ENCODE measurements at regions not wholly inside any gene's neighbourhood (a gene's known extent, or its start where the extent isn't known, plus 50 kb on each side); places are given as distances from the start of the nearest gene placed in this dataset.

DNA sequence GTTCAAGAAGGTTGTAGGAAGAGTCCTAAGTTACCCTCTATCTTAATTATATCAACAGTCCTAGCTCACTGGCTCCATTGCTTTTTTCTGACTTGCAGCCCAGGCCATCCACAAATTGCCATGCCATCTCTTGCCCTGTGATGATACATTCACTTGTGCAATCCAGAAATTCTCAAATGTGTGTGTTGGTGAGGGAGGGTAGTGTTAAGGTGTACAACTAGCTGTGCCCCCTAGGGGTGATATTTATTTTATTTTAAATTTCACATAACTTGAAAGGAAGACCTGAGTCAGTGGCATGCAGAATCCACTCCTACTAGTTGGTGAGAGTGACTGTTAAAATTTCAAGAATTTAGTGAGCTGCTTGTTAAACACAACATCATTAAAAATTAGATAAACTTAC, 156.1 kb upstream of the ANKRD28 start:
- no peaks in the 10 kb centered on the region for H3K9me3 ChIP-seq
- DNase-seq, result no peak
- no peak overlapping the region for H3K27ac ChIP-seq
- no peaks in the 10 kb centered on the region for H3K36me3 ChIP-seq (ENCODE audit: low read depth, missing control alignments)
- no peak overlapping the region for H3K4me3 ChIP-seq
- no peaks in the 10 kb centered on the region for H3K27me3 ChIP-seq
- TF ChIP-seq, protein P1, sequence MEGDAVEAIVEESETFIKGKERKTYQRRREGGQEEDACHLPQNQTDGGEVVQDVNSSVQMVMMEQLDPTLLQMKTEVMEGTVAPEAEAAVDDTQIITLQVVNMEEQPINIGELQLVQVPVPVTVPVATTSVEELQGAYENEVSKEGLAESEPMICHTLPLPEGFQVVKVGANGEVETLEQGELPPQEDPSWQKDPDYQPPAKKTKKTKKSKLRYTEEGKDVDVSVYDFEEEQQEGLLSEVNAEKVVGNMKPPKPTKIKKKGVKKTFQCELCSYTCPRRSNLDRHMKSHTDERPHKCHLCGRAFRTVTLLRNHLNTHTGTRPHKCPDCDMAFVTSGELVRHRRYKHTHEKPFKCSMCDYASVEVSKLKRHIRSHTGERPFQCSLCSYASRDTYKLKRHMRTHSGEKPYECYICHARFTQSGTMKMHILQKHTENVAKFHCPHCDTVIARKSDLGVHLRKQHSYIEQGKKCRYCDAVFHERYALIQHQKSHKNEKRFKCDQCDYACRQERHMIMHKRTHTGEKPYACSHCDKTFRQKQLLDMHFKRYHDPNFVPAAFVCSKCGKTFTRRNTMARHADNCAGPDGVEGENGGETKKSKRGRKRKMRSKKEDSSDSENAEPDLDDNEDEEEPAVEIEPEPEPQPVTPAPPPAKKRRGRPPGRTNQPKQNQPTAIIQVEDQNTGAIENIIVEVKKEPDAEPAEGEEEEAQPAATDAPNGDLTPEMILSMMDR (IDR thresholded peaks at IDR 0.05), result peak in 1 of 3 experiments; percentile 18
- TF ChIP-seq POLR2A (IDR thresholded peaks at IDR 0.05), result no peak
- no peaks in the 10 kb centered on the region for H3K4me1 ChIP-seq
- intact Hi-C loops (cut with DNase I; ENCODE audit: low total_unique reads), result no loop called here

DNA sequence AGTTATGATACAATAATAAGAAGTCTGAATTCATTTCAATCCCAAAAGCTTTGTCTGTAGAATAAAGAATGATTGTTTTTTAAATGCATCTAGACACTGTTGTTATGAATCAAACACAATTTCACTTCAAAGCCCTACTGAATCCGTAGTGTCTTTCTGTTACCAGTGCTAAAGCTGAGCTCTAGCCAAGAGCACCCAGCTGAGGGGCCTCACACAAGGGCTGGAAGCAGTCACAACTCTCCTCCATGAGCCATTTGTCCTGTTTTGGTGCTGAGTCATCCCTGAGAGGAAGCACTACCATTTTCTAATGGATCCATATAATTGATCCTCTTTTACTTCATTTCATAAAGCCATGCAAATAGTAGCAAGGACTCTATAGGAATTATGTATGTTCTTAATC, 158.2 kb upstream of the ANKRD28 start:
- 61 to 79% methylated on average over 1 of the region's 1 CpG for WGBS, 2 donors
- H3K27ac ChIP-seq, result no peak overlapping the region
- no peak for DNase-seq
- no peaks in the 10 kb centered on the region for H3K27me3 ChIP-seq
- TF ChIP-seq, protein P1 (IDR thresholded peaks at IDR 0.05), result no peak
- TF ChIP-seq POLR2A (IDR thresholded peaks at IDR 0.05), result no peak
- H3K4me3 ChIP-seq, result no peak overlapping the region
- no peaks in the 10 kb centered on the region for H3K4me1 ChIP-seq
- no peaks in the 10 kb centered on the region for H3K36me3 ChIP-seq (ENCODE audit: low read depth, missing control alignments)
- intact Hi-C loops (cut with DNase I; ENCODE audit: low total_unique reads), result no loop called here
- H3K9me3 ChIP-seq, result no peaks in the 10 kb centered on the region

DNA sequence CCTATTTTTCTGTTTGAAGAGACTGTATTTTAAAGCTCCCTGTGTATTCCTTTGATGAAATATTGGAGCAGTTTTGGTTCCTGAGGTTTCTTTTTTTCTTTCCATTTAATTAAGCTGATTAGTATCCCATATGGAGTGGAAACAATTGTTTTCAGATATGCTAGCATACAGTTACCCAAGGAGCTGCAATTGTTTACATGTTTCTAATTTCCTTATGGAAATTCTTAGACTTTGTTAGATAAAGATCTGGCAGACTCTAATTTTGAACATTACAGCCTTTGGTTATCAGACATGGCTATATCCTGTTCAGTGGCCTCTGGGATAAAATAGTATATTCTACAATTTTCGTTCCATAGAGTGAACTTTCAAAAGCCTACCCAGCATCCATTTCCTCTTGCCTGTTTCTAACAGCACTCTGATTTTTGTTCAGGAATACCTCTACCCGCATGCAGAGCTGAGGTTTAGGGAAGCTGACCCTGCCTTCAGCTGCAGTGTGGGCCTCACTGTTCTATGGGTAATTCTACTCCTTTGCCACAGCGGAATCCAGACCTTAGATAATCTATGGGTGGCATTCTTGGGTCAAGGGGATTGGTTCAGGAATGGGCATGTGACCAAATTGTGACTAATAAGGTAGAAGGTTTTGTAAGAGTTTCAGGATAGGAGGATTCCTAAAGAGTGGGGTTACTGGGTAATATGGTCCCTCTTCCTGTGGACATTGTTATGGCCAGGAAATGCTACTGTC, 161.1 kb upstream of the ANKRD28 start:
- H3K27me3 ChIP-seq, result no peaks in the 10 kb centered on the region
- intact Hi-C loops (cut with DNase I; ENCODE audit: low total_unique reads), result no loop called here
- H3K36me3 ChIP-seq (ENCODE audit: low read depth, missing control alignments), result no peaks in the 10 kb centered on the region
- no peak overlapping the region for H3K27ac ChIP-seq
- no peaks in the 10 kb centered on the region for H3K9me3 ChIP-seq
- no peak overlapping the region for H3K4me3 ChIP-seq
- no peaks in the 10 kb centered on the region for H3K4me1 ChIP-seq
- TF ChIP-seq POLR2A (IDR thresholded peaks at IDR 0.05), result no peak
- TF ChIP-seq, protein P1 (IDR thresholded peaks at IDR 0.05), result no peak
- 91 to 96% methylated on average over 3 of the region's 3 CpGs for WGBS, 2 donors
- no peak for DNase-seq

DNA sequence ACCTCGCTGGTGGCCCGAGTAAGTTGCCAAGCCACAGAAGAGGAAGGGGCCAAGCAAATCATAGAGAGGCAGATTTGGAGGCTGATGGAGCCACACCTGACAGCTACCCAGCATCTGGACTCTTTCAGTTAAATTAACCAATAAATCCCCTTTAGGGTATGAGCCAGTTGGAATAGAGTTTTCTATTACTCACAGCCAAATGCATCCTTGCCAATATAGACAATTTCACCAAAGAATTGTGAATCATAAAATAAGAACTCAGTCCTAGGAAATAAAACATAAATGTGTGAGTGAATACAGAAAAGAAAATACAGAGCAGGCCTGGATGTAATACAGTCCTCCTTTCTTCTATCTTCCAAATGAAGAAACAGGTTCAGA, 161.6 kb upstream of the ANKRD28 start:
- Histone ChIP-seq H3K27me3 (no peaks in the 10 kb centered on the region), H3K36me3 (ENCODE audit: low read depth, missing control alignments) (no peaks in the 10 kb centered on the region), H3K9me3 (no peaks in the 10 kb centered on the region), H3K4me3 (no peak overlapping the region), H3K27ac (no peak overlapping the region), H3K4me1 (no peaks in the 10 kb centered on the region)
- DNase-seq, result no peak
- intact Hi-C loops (cut with DNase I; ENCODE audit: low total_unique reads), result no loop called here
- WGBS, 2 donors, result 75 to 88% methylated on average over 2 of the region's 2 CpGs
- TF ChIP-seq, protein P1 (IDR thresholded peaks at IDR 0.05), result no peak
- no peak for TF ChIP-seq POLR2A (IDR thresholded peaks at IDR 0.05)
